Suppressor macrophage treated with lipopolysaccharide for 1 hour (primary cell): ENCODE measurements at regions not wholly inside any gene's neighbourhood (a gene's known extent, or its start where the extent isn't known, plus 50 kb on each side); places are given as distances from the start of the nearest gene placed in this dataset.

ENCODE experiments used
- DNase-seq, 3 donors: peaks; one replicate each; pipeline ENCODE4 v3.0.0-alpha.2; 2020 to 2022

- DNase-seq, result no peak
These were observed 383.7 kb upstream of the FAM241A start for GRCh38 chr4:111761531-111761930.

GRCh38 chr4:111770514-111770913, 374.7 kb upstream of the FAM241A start:
- no peak for DNase-seq

- no peak for DNase-seq
These were observed 371.4 kb upstream of the FAM241A start for GRCh38 chr4:111773858-111774257.

GRCh38 chr4:111775556-111776297, 369.5 kb upstream of the FAM241A start:
- DNase-seq, result no peak

- DNase-seq, result no peak
These were observed 368.7 kb upstream of the FAM241A start for GRCh38 chr4:111776561-111776960.

GRCh38 chr4:111778543-111778942, 366.7 kb upstream of the FAM241A start:
- no peak for DNase-seq

GRCh38 chr4:111780965-111781364, 364.3 kb upstream of the FAM241A start:
- DNase-seq, result no peak

- no peak for DNase-seq
These were observed 363.6 kb upstream of the FAM241A start for GRCh38 chr4:111781611-111782010.

- no peak for DNase-seq
These were observed 357.2 kb upstream of the FAM241A start for GRCh38 chr4:111788099-111788498.

GRCh38 chr4:111789901-111790640, 355.2 kb upstream of the FAM241A start:
- DNase-seq, result no peak

- DNase-seq, result no peak
These were observed 352.6 kb upstream of the FAM241A start for GRCh38 chr4:111792632-111793031.

GRCh38 chr4:111793433-111794091, 351.7 kb upstream of the FAM241A start:
- DNase-seq, result no peak

GRCh38 chr4:111797455-111798163, 347.6 kb upstream of the FAM241A start:
- no peak for DNase-seq

- no peak for DNase-seq
These were observed 346.4 kb upstream of the FAM241A start for GRCh38 chr4:111798840-111799239.

GRCh38 chr4:111800551-111800950, 344.7 kb upstream of the FAM241A start:
- no peak for DNase-seq

GRCh38 chr4:111802191-111802590, 343.1 kb upstream of the FAM241A start:
- DNase-seq, result no peak

GRCh38 chr4:111806331-111806730, 338.9 kb upstream of the FAM241A start:
- DNase-seq, result no peak

- no peak for DNase-seq
These were observed 337.7 kb upstream of the FAM241A start for GRCh38 chr4:111807576-111807975.

- DNase-seq, result no peak
These were observed 337.1 kb upstream of the FAM241A start for GRCh38 chr4:111808174-111808573.

- no peak for DNase-seq
These were observed 333.6 kb upstream of the FAM241A start for GRCh38 chr4:111811661-111812060.

- DNase-seq, result no peak
These were observed 333.1 kb upstream of the FAM241A start for GRCh38 chr4:111812114-111812513.

GRCh38 chr4:111812760-111813159, 332.5 kb upstream of the FAM241A start:
- DNase-seq, result no peak

GRCh38 chr4:111813555-111814140, 331.6 kb upstream of the FAM241A start:
- DNase-seq, result peak; percentile 30 to 50 (median 33)
